Epithelial cell of esophagus (primary cell): ENCODE measurements at regions not wholly inside any gene's neighbourhood (a gene's known extent, or its start where the extent isn't known, plus 50 kb on each side); places are given as distances from the start of the nearest gene placed in this dataset.
A peak's percentile ranks its signal among the peaks of the same experiment; 100 is the strongest.

Source experiments
- DNase-seq: peaks from one replicate; pipeline ENCODE4 v3.0.0; 2010; ENCODE audit warnings: low read depth
- H3K4me3 ChIP-seq: 2 replicates; pipeline ENCODE4 v1.5.1; 2011; ENCODE audit warnings: mild to moderate bottlenecking, low read length, control low read depth
- CTCF ChIP-seq: IDR thresholded peaks from 2 replicates; pipeline ENCODE4 v1.5.1; 2011; ENCODE audit warnings: low read depth, mild to moderate bottlenecking, low read length, control low read depth, inconsistent platforms; ENCODE audit not compliant: insufficient read depth; ENCODE audit errors: missing control alignments

- no peak for DNase-seq
Observed at GRCh38 chr4:107562316-107562715, 157.7 kb downstream of the PAPSS1 start.

GRCh38 chr4:107561481-107561880 is 158.6 kb downstream of the PAPSS1 start:
- TF ChIP-seq CTCF = no peak
- no peak overlapping the region for H3K4me3 ChIP-seq
- peak; percentile 55 for DNase-seq

More at GRCh38 chr4:107562316-107562715, 157.7 kb downstream of the PAPSS1 start:
- H3K4me3 ChIP-seq = no peak overlapping the region
- TF ChIP-seq CTCF = no peak

GRCh38 chr4:107559653-107560052 is 160.4 kb downstream of the PAPSS1 start:
- no peak for TF ChIP-seq CTCF
- DNase-seq = no peak
- no peak overlapping the region for H3K4me3 ChIP-seq

GRCh38 chr4:107552306-107552705 is 167.7 kb downstream of the PAPSS1 start:
- H3K4me3 ChIP-seq = no peak overlapping the region
- peak; percentile 61 for DNase-seq
- TF ChIP-seq CTCF = no peak

- no peak overlapping the region for H3K4me3 ChIP-seq
- no peak for TF ChIP-seq CTCF
- peak; percentile 18 for DNase-seq
Observed at GRCh38 chr4:107548211-107548905, 171.7 kb downstream of the PAPSS1 start.

- DNase-seq = peak; percentile 98
- no peak for TF ChIP-seq CTCF
Observed at GRCh38 chr4:107546638-107547037, 173.4 kb downstream of the PAPSS1 start.

GRCh38 chr4:107541511-107541910 is 178.5 kb downstream of the PAPSS1 start:
- DNase-seq = no peak
- TF ChIP-seq CTCF = no peak
- no peak overlapping the region for H3K4me3 ChIP-seq

More at GRCh38 chr4:107546638-107547037, 173.4 kb downstream of the PAPSS1 start:
- H3K4me3 ChIP-seq = no peak overlapping the region
